ENCODE measurements at regions not wholly inside any gene's neighbourhood (a gene's known extent, or its start where the extent isn't known, plus 50 kb on each side); places are given as distances from the start of the nearest gene placed in this dataset.

- TF ChIP-seq EZH2 (IDR thresholded peaks at IDR 0.05; ENCODE audit: borderline replicate concordance, low read depth, low read length, poor library complexity, severe bottlenecking) (no peak), CTCF (conservative IDR thresholded peaks at IDR 0.05; ENCODE audit: low read depth, low read length) (no peak)
These were observed 82.4 kb upstream of the KCND2 start for GRCh38 chr7:120190566-120190965.

Data from A673 (cell line).